ENCODE measurements at regions not wholly inside any gene's neighbourhood (a gene's known extent, or its start where the extent isn't known, plus 50 kb on each side); places are given as distances from the start of the nearest gene placed in this dataset.

- peaks cover 3% of the 10 kb centered on the region for H3K4me1 ChIP-seq (ENCODE audit: control insufficient read depth, insufficient read depth, low read length, unreplicated experiment)
- no peak overlapping the region for H2AFZ ChIP-seq (ENCODE audit: low read length, unreplicated experiment)
- H3K27ac ChIP-seq (ENCODE audit: low read depth, low read length): no peak overlapping the region
- H3K36me3 ChIP-seq (ENCODE audit: insufficient read depth, low read length): no peaks in the 10 kb centered on the region
- peaks cover 7% of the 10 kb centered on the region; the same call in 1 of the 2 replicates for H3K27me3 ChIP-seq (ENCODE audit: insufficient read depth, low read length)
- H3K79me2 ChIP-seq (ENCODE audit: control insufficient read depth, insufficient read depth, low read length, unreplicated experiment): no peaks in the 10 kb centered on the region
- no peak overlapping the region for H3K4me3 ChIP-seq (ENCODE audit: low read depth, low read length)
These were observed 66.3 kb upstream of the PRDM11 start for GRCh38 chr11:45079943-45080719.

DNA sequence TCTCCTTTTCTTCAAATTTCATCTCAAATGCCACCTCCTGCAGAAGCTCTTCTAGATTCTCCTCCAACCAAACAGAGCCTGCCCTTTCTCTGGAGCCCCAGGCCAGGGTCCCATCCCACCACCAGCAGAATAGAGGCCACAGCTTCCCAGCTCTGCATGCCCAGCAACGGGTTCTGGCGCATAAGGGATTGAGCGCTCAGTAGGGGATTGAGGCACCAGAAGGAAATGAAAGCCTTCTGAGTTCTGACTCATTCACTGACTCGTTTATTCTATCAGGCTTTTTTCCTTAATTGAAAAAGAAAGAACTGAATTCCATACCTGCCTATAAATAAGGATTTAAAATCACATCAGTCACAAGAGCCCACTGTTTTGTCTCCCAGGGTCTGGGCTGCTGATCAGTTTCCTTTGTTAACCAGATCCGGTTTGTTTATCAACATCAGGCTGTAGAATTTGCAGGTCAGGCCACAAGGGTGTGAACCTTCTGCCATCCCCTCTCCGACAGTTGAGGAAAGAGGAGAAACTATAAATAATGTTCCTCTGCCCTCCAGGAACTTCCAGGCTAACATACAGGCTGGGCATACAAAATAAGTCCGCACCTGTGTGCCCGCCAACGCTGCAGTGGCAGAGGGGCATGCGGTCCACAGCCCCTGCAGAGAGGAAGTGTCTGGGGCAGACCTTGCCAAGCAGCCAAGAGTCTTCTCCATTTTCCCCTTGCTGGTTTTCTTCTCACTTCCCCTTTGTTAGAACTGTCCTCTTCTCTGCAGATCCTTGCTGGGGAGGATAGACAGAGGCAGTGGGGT is 63.5 kb upstream of the PRDM11 start:
- Histone ChIP-seq H3K4me1 (ENCODE audit: control insufficient read depth, insufficient read depth, low read length, unreplicated experiment) (peaks cover 8% of the 10 kb centered on the region), H3K27ac (ENCODE audit: low read depth, low read length) (no peak overlapping the region), H3K4me3 (ENCODE audit: low read depth, low read length) (no peak overlapping the region), H3K27me3 (ENCODE audit: insufficient read depth, low read length) (peaks cover 7% of the 10 kb centered on the region; the same call in 1 of the 2 replicates), H2AFZ (ENCODE audit: low read length, unreplicated experiment) (no peak overlapping the region), H3K79me2 (ENCODE audit: control insufficient read depth, insufficient read depth, low read length, unreplicated experiment) (no peaks in the 10 kb centered on the region), H3K36me3 (ENCODE audit: insufficient read depth, low read length) (no peaks in the 10 kb centered on the region)

DNA sequence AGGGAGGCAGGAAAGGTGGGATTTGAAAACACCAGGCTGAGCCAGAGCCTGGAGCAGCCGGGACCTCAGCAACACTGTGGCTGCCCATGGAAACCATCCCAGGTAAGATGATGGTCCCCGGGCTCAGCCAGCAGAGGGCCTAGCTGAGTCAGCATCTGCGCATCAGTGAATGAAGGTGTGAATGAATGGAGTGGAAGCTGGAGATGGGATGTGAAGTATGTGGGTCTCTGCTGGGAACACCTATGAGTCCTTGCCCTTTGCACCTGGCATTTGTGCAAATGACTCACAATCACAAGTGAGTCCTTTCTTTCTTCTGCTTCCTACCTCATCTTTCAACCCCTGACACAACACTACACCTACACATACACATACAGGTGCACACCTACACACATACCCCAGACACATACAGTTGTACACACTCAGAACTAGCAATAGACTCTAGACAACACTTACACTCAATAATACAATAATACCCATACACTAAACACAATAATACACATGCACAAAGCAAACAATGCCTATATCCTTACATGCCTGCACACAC is 62.8 kb upstream of the PRDM11 start:
- Histone ChIP-seq H3K4me3 (ENCODE audit: low read depth, low read length) (no peak overlapping the region), H2AFZ (ENCODE audit: low read length, unreplicated experiment) (no peak overlapping the region), H3K4me1 (ENCODE audit: control insufficient read depth, insufficient read depth, low read length, unreplicated experiment) (peaks cover 13% of the 10 kb centered on the region), H3K27ac (ENCODE audit: low read depth, low read length) (no peak overlapping the region), H3K79me2 (ENCODE audit: control insufficient read depth, insufficient read depth, low read length, unreplicated experiment) (no peaks in the 10 kb centered on the region), H3K27me3 (ENCODE audit: insufficient read depth, low read length) (peaks cover 7% of the 10 kb centered on the region; the same call in 1 of the 2 replicates), H3K36me3 (ENCODE audit: insufficient read depth, low read length) (no peaks in the 10 kb centered on the region)

DNA sequence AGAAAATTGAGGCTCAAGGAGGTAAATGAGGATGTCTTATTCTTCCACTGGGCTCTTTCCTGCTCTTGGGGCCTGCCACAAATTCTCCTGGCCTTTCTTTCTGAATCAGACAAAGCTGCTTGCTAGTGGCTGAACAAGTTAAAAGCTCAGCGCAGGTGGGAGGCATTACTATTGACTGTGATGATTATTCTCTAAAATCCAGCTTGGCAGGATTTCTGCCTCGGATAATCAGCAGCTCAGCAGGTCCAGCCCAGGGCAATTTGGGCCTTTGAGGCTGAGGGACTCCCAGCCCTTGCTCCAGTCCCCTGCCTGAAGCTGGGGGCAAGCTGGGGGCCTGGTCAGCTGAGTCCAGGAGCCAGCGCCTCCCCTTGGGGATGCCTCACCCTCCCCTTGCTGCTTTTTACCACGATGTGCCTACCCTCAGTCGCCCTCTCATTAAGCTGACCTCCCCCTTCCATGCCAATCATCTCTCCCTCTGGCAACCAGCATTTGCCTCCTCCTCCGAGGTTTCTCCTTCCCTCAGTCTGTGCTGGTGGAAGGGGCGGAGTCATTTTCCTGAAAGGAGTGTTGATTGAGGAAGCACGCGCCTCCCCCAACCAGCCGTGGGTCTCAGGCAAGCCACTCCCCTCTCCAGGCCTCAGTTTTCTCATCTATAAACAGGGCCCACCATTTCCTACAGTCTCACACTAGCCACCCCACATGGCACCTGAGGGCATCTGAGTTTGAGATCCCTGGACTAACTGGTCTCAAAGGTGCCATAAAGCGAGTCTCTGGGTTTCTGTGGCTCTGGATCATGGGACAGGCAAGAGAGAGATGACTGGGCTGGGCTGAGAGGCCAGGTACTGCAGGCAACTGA is 60.6 kb upstream of the PRDM11 start:
- no peaks in the 10 kb centered on the region for H3K79me2 ChIP-seq (ENCODE audit: control insufficient read depth, insufficient read depth, low read length, unreplicated experiment)
- H3K4me3 ChIP-seq (ENCODE audit: low read depth, low read length): no peak overlapping the region
- peaks cover 7% of the 10 kb centered on the region; the same call in 1 of the 2 replicates for H3K27me3 ChIP-seq (ENCODE audit: insufficient read depth, low read length)
- H2AFZ ChIP-seq (ENCODE audit: low read length, unreplicated experiment): no peak overlapping the region
- H3K36me3 ChIP-seq (ENCODE audit: insufficient read depth, low read length): no peaks in the 10 kb centered on the region
- peaks cover 33% of the 10 kb centered on the region for H3K4me1 ChIP-seq (ENCODE audit: control insufficient read depth, insufficient read depth, low read length, unreplicated experiment)
- no peak overlapping the region for H3K27ac ChIP-seq (ENCODE audit: low read depth, low read length)

DNA sequence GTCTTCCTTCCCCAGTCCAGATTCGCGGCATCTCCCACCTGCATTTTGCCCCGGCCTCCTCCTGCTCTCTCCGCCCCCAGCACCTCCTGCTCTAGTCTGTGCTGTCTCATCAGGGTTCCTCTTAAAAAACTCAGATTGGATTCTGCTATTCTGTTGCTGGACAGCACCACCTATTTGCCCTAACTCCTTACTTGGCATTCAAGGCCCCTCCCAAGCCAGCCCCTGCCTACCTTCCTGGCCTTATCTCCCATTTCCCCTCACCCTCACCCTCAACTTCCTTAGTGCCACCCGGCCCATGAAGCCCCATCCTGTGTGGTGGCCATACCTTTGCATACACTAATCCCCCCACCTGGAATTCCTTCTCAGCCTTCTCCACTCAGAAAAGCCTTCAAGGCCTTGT is 59.9 kb upstream of the PRDM11 start:
- Histone ChIP-seq H3K36me3 (ENCODE audit: insufficient read depth, low read length) (no peaks in the 10 kb centered on the region), H3K4me1 (ENCODE audit: control insufficient read depth, insufficient read depth, low read length, unreplicated experiment) (peaks cover 40% of the 10 kb centered on the region), H3K27me3 (ENCODE audit: insufficient read depth, low read length) (peaks cover 7% of the 10 kb centered on the region; the same call in 1 of the 2 replicates), H3K27ac (ENCODE audit: low read depth, low read length) (no peak overlapping the region), H2AFZ (ENCODE audit: low read length, unreplicated experiment) (no peak overlapping the region), H3K4me3 (ENCODE audit: low read depth, low read length) (no peak overlapping the region), H3K79me2 (ENCODE audit: control insufficient read depth, insufficient read depth, low read length, unreplicated experiment) (no peaks in the 10 kb centered on the region)

DNA sequence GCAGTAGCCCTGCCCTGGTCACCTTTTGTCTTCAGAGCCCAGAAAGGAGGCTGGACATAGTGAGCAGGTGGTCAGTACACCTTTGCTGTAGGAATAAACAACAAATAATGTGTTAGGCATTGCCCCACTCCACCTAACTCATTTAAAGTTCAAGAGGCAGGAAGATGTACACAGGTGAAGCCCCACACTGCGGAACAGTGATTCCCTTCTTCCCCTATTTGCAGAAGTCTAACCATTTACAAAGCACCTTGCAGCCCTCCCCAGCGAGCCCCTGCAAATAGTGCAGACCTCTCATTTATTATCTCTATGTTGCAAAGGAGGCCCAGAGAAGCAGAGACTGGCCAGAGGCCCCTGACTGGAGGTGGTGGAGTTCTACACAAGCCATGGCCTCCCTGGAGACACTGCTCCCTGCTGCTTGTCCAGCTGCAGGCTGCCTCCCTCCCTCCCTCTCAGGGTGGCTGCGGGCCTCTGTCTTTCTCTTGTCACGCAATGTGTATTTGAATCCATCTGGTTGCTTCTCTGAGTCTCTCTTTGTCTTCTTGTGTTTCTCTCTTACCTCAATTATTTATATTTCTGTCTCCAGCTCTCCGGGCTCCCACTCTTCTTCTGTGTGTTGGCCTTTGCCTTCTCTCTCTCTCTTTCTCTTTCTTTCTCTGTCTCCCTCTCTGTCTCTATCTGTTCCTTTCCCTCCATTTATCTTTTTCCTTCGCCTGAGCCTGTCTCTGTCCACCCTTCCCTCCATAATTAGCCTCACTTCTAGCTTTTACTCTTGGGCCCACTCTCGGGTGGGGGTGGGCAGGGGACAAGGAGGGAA is 59.1 kb upstream of the PRDM11 start:
- H2AFZ ChIP-seq (ENCODE audit: low read length, unreplicated experiment): no peak overlapping the region
- H3K4me3 ChIP-seq (ENCODE audit: low read depth, low read length): no peak overlapping the region
- no peak overlapping the region for H3K27ac ChIP-seq (ENCODE audit: low read depth, low read length)
- no peaks in the 10 kb centered on the region for H3K79me2 ChIP-seq (ENCODE audit: control insufficient read depth, insufficient read depth, low read length, unreplicated experiment)
- peaks cover 47% of the 10 kb centered on the region for H3K4me1 ChIP-seq (ENCODE audit: control insufficient read depth, insufficient read depth, low read length, unreplicated experiment)
- peaks cover 4% of the 10 kb centered on the region; the same call in 1 of the 2 replicates for H3K27me3 ChIP-seq (ENCODE audit: insufficient read depth, low read length)
- H3K36me3 ChIP-seq (ENCODE audit: insufficient read depth, low read length): no peaks in the 10 kb centered on the region

- Histone ChIP-seq H2AFZ (ENCODE audit: low read length, unreplicated experiment) (no peak overlapping the region), H3K4me1 (ENCODE audit: control insufficient read depth, insufficient read depth, low read length, unreplicated experiment) (peaks cover 53% of the 10 kb centered on the region), H3K27me3 (ENCODE audit: insufficient read depth, low read length) (no peaks in the 10 kb centered on the region), H3K4me3 (ENCODE audit: low read depth, low read length) (no peak overlapping the region), H3K36me3 (ENCODE audit: insufficient read depth, low read length) (no peaks in the 10 kb centered on the region), H3K79me2 (ENCODE audit: control insufficient read depth, insufficient read depth, low read length, unreplicated experiment) (no peaks in the 10 kb centered on the region), H3K27ac (ENCODE audit: low read depth, low read length) (no peak overlapping the region)
These were observed 58.6 kb upstream of the PRDM11 start for GRCh38 chr11:45087900-45088160.

- Histone ChIP-seq H3K4me1 (ENCODE audit: control insufficient read depth, insufficient read depth, low read length, unreplicated experiment) (peaks cover 63% of the 10 kb centered on the region), H3K36me3 (ENCODE audit: insufficient read depth, low read length) (no peaks in the 10 kb centered on the region), H3K4me3 (ENCODE audit: low read depth, low read length) (peak overlapping the region; percentile 57), H3K27me3 (ENCODE audit: insufficient read depth, low read length) (no peaks in the 10 kb centered on the region), H3K79me2 (ENCODE audit: control insufficient read depth, insufficient read depth, low read length, unreplicated experiment) (no peaks in the 10 kb centered on the region), H2AFZ (ENCODE audit: low read length, unreplicated experiment) (peak overlapping the region; percentile 83), H3K27ac (ENCODE audit: low read depth, low read length) (peak overlapping the region; percentile 97)
These were observed 57.2 kb upstream of the PRDM11 start for GRCh38 chr11:45089251-45089650.

DNA sequence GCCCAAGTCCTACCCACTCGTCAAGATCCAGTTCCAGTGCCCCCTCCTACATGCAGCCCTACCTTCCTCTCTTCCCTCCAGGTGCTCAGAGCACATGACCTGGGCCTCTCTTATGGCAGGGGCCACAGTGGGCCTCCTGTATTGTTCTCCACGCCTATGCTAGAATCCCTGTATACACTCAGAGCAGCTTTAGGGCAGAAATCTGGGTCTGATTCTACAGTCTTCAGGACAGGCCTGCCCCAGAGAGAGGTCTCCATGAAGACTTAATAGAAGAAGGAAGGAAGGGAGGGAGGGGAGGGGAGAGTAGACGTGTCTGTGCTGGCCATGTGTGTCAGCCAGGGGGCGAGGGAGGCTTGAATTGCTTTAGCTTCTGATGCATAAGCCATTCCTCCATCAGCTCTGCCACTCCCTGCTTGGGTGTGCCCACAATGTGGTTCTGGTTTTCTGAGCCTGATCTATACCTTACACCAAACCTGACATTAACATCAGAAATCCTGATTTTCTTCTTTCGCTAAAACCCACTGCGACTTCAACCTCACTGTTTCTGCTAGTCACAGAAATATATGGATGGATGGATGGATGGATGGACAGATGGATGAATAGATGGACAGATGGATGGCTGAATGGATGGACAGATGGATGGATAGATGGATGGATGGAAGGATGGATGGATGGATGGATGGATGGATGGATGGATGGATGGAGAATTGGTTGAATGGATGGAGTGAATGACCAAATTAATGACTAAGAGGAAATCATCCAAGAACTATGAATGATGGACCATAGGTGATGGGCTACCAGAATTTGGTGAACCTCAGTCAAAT is 56.6 kb upstream of the PRDM11 start:
- peak overlapping the region; percentile 83 for H2AFZ ChIP-seq (ENCODE audit: low read length, unreplicated experiment)
- peak overlapping the region; percentile 97 for H3K27ac ChIP-seq (ENCODE audit: low read depth, low read length)
- H3K36me3 ChIP-seq (ENCODE audit: insufficient read depth, low read length): no peaks in the 10 kb centered on the region
- H3K79me2 ChIP-seq (ENCODE audit: control insufficient read depth, insufficient read depth, low read length, unreplicated experiment): no peaks in the 10 kb centered on the region
- H3K4me1 ChIP-seq (ENCODE audit: control insufficient read depth, insufficient read depth, low read length, unreplicated experiment): peaks cover 63% of the 10 kb centered on the region
- no peaks in the 10 kb centered on the region for H3K27me3 ChIP-seq (ENCODE audit: insufficient read depth, low read length)
- H3K4me3 ChIP-seq (ENCODE audit: low read depth, low read length): peak overlapping the region; percentile 57

All from ACC112 (cell line).